Spleen (tissue), 11 donors: ENCODE measurements at regions not wholly inside any gene's neighbourhood (a gene's known extent, or its start where the extent isn't known, plus 50 kb on each side); places are given as distances from the start of the nearest gene placed in this dataset.
"Not testable (repeated sequence)": the region's sequence is repeated elsewhere in the genome, so short reads cannot be mapped to it uniquely, and the experiment has no call there.

Experiments used
- DNase-seq: peaks from one replicate; pipeline ENCODE4 v3.0.0-alpha.2; 2020
- H3K27ac ChIP-seq, 8 donors: fragments of 200-600 bp; sonication (generic) in 7 of 8; 1 replicate in 4 of 8; 2 replicates in 4 of 8; pipeline versions ENCODE4 v1.5.0 to v1.8.0; 2016 to 2021; ENCODE audit warnings: inconsistent platforms in 4 of 8, mild to moderate bottlenecking in 4 of 8, moderate library complexity in 1 of 8
- H3K27me3 ChIP-seq, 7 donors: fragments of 200-600 bp; sonication (generic) in 6 of 7; replicated peaks in 1 of 7; 1 replicate in 4 of 7; 2 replicates in 3 of 7; pipeline versions ENCODE4 v1.5.0 to v1.8.0; 2016 to 2021; ENCODE audit warnings: inconsistent platforms in 3 of 7, mild to moderate bottlenecking in 1 of 7
- H3K36me3 ChIP-seq, 6 donors: fragments of 200-600 bp; sonication (generic) in 5 of 6; 1 replicate in 4 of 6; 2 replicates in 2 of 6; pipeline versions ENCODE4 v1.5.0 to v1.8.0; 2016 to 2021; ENCODE audit warnings: inconsistent platforms in 2 of 6
- H3K4me1 ChIP-seq, 6 donors: fragments of 200-600 bp; sonication (generic) in 5 of 6; 1 replicate in 3 of 6; 2 replicates in 3 of 6; pipeline versions ENCODE4 v1.5.0 to v1.8.0; 2016 to 2021; ENCODE audit warnings: inconsistent platforms in 3 of 6
- H3K4me3 ChIP-seq, 8 donors: fragments of 200-600 bp; sonication (generic) in 7 of 8; 1 replicate in 4 of 8; 2 replicates in 4 of 8; pipeline versions ENCODE4 v1.5.0 to v1.8.0; 2016 to 2021; ENCODE audit warnings: inconsistent platforms in 4 of 8, mild to moderate bottlenecking in 4 of 8, moderate library complexity in 2 of 8
- H3K9me3 ChIP-seq, 8 donors: fragments of 200-600 bp; sonication (generic) in 7 of 8; 1 replicate in 4 of 8; 2 replicates in 4 of 8; pipeline versions ENCODE4 v1.5.0 to v1.8.0; 2016 to 2021; ENCODE audit warnings: inconsistent platforms in 4 of 8
- WGBS, 5 donors: extraction: QIAGEN DNeasy Blood & Tissue Kit in 3 of 5; methylation state at CpG; one replicate each; pipeline versions ENCODE4 v1.1.5 to v1.1.7; 2013 to 2018; 5-methylcytosine and 5-hydroxymethylcytosine counted together
- intact Hi-C: fragments of 100-400 bp; cut with DNase I; formaldehyde crosslinking; loops from one replicate; pipeline ENCODE4 v1.15.0; 2023; ENCODE audit warnings: low total_unique reads
- donor health status: healthy with polysubstance abuse.
- donor health status: DM: no; HTN: no; CAD: no; lungs with moderate emphysema.
- donor health status: DM: no; HTN: no; CAD: no.
- donor health status: Bipolar disorder and iron deficiency.
- donor health status: healthy.
- donor health status: DM: no; HTN: no; CAD: no.
- donor health status: DM: yes; HTN: yes; CAD: no.

- no CpG with 5 or more reads among the region's 1 CpG for WGBS, 5 donors
- H3K4me3 ChIP-seq, H3K27ac ChIP-seq, H3K36me3 ChIP-seq, H3K4me1 ChIP-seq, DNase-seq, intact Hi-C loops, H3K27me3 ChIP-seq: not testable (repeated sequence)
- peaks cover 0 to 27% (median 11%) of the 10 kb centered on the region in 8 donors for H3K9me3 ChIP-seq
Observed at GRCh38 chr14:19095167-19095566, 127.9 kb downstream of the POTEM start.

- H3K9me3 ChIP-seq: peaks cover 0 to 27% (median 11%) of the 10 kb centered on the region in 8 donors
- WGBS, 5 donors: 50 to 73% (median 53%) methylated on average over 1 of the region's 1 CpG
- H3K4me1 ChIP-seq, H3K27me3 ChIP-seq, H3K4me3 ChIP-seq, H3K36me3 ChIP-seq, H3K27ac ChIP-seq, intact Hi-C loops: not testable (repeated sequence)
- DNase-seq: peak; percentile 72
Observed at GRCh38 chr14:19096467-19096866, 129.2 kb downstream of the POTEM start.

- H3K4me3 ChIP-seq, H3K27me3 ChIP-seq, H3K27ac ChIP-seq, H3K4me1 ChIP-seq, intact Hi-C loops, H3K36me3 ChIP-seq: not testable (repeated sequence)
- DNase-seq: peak; percentile 82
- WGBS, 5 donors: 84 to 92% (median 89%) methylated on average over 7 to 8 of the region's 8 CpGs
- H3K9me3 ChIP-seq: peaks cover 0 to 27% (median 11%) of the 10 kb centered on the region in 8 donors
Observed at GRCh38 chr14:19096876-19097275, 129.6 kb downstream of the POTEM start.

GRCh38 chr14:19097306-19097705, 130.1 kb downstream of the POTEM start:
- H3K27me3 ChIP-seq, H3K36me3 ChIP-seq, H3K27ac ChIP-seq, intact Hi-C loops, H3K4me3 ChIP-seq, H3K4me1 ChIP-seq: not testable (repeated sequence)
- 82 to 85% (median 84%) methylated on average over 26 to 28 of the region's 28 CpGs for WGBS, 5 donors
- peaks cover 0 to 27% (median 11%) of the 10 kb centered on the region in 8 donors for H3K9me3 ChIP-seq
- peak; percentile 82 for DNase-seq

GRCh38 chr14:19097750-19098149, 130.5 kb downstream of the POTEM start:
- intact Hi-C loops, H3K36me3 ChIP-seq, H3K4me1 ChIP-seq, H3K4me3 ChIP-seq, H3K27me3 ChIP-seq, H3K27ac ChIP-seq: not testable (repeated sequence)
- 72 to 86% (median 76%) methylated on average over 41 to 49 of the region's 49 CpGs for WGBS, 5 donors
- peaks cover 0 to 27% (median 11%) of the 10 kb centered on the region in 8 donors for H3K9me3 ChIP-seq
- DNase-seq: peak; percentile 83

GRCh38 chr14:19098230-19098629, 131.0 kb downstream of the POTEM start:
- H3K4me1 ChIP-seq, H3K36me3 ChIP-seq, H3K4me3 ChIP-seq, H3K27ac ChIP-seq, intact Hi-C loops, H3K27me3 ChIP-seq: not testable (repeated sequence)
- WGBS, 5 donors: 71 to 79% (median 76%) methylated on average over 10 to 21 of the region's 41 CpGs
- H3K9me3 ChIP-seq: peaks cover 0 to 27% (median 11%) of the 10 kb centered on the region in 8 donors
- DNase-seq: peak; percentile 78

GRCh38 chr14:19098732-19099131, 131.5 kb downstream of the POTEM start:
- H3K27me3 ChIP-seq, intact Hi-C loops, H3K27ac ChIP-seq, H3K36me3 ChIP-seq, H3K4me1 ChIP-seq, H3K4me3 ChIP-seq: not testable (repeated sequence)
- WGBS, 5 donors: 72 to 78% (median 74%) methylated on average over 29 to 34 of the region's 34 CpGs
- H3K9me3 ChIP-seq: peaks cover 0 to 27% (median 11%) of the 10 kb centered on the region in 8 donors
- DNase-seq: peak; percentile 86

- H3K4me1 ChIP-seq, H3K4me3 ChIP-seq, H3K27me3 ChIP-seq, H3K36me3 ChIP-seq, H3K27ac ChIP-seq, intact Hi-C loops: not testable (repeated sequence)
- DNase-seq: peak; percentile 7
- peaks cover 0 to 27% (median 11%) of the 10 kb centered on the region in 8 donors for H3K9me3 ChIP-seq
- 73 to 80% (median 77%) methylated on average over 8 to 22 of the region's 29 CpGs; no CpG with 5 or more reads in 1 of the 5 donors for WGBS, 5 donors
Observed at GRCh38 chr14:19099336-19099735, 132.1 kb downstream of the POTEM start.

GRCh38 chr14:19099939-19100338, 132.7 kb downstream of the POTEM start:
- H3K4me3 ChIP-seq, intact Hi-C loops, H3K4me1 ChIP-seq, H3K27me3 ChIP-seq, H3K27ac ChIP-seq, H3K36me3 ChIP-seq: not testable (repeated sequence)
- peak; percentile 71 for DNase-seq
- peaks cover 0 to 27% (median 11%) of the 10 kb centered on the region in 8 donors for H3K9me3 ChIP-seq
- WGBS, 5 donors: 88 to 96% (median 90%) methylated on average over 2 to 9 of the region's 15 CpGs

GRCh38 chr14:19105551-19105950, 138.3 kb downstream of the POTEM start:
- 56 to 61% (median 57%) methylated on average over 4 to 5 of the region's 5 CpGs for WGBS, 5 donors
- H3K36me3 ChIP-seq, H3K4me3 ChIP-seq, H3K4me1 ChIP-seq, H3K27ac ChIP-seq, H3K27me3 ChIP-seq, H3K9me3 ChIP-seq, intact Hi-C loops: not testable (repeated sequence)
- DNase-seq: peak; percentile 54

- H3K9me3 ChIP-seq, DNase-seq, H3K27ac ChIP-seq, H3K4me3 ChIP-seq, H3K36me3 ChIP-seq, H3K27me3 ChIP-seq, H3K4me1 ChIP-seq, intact Hi-C loops: not testable (repeated sequence)
- 64 to 90% (median 80%) methylated on average over 2 of the region's 2 CpGs; no CpG with 5 or more reads in 1 of the 5 donors for WGBS, 5 donors
Observed at GRCh38 chr14:19109887-19110286, 142.7 kb downstream of the POTEM start.

- H3K27ac ChIP-seq, H3K4me3 ChIP-seq, H3K4me1 ChIP-seq, H3K36me3 ChIP-seq, DNase-seq, H3K9me3 ChIP-seq, intact Hi-C loops, H3K27me3 ChIP-seq: not testable (repeated sequence)
- WGBS, 5 donors: no CpG with 5 or more reads among the region's 6 CpGs
Observed at GRCh38 chr14:19120383-19120782, 153.1 kb downstream of the POTEM start.
